H1 (cell line): ENCODE measurements at regions not wholly inside any gene's neighbourhood (a gene's known extent, or its start where the extent isn't known, plus 50 kb on each side); places are given as distances from the start of the nearest gene placed in this dataset.

Experiments used
- ATF3 ChIP-seq: IDR thresholded peaks from 2 replicates; pipeline ENCODE4 v1.6.1; 2011; ENCODE audit warnings: low read depth, mild to moderate bottlenecking, low read length; ENCODE audit not compliant: insufficient read depth
- BRCA1 ChIP-seq: IDR thresholded peaks from 2 replicates; pipeline ENCODE4 v1.6.1; 2012; ENCODE audit warnings: low read depth, low read length, improper control_type of control experiment
- CHD2 ChIP-seq: IDR thresholded peaks from 2 replicates; pipeline ENCODE4 v1.6.1; 2012; ENCODE audit warnings: low read length, improper control_type of control experiment
- EZH2 ChIP-seq: fragments of 200-600 bp; sonication (generic); IDR thresholded peaks from 2 replicates; pipeline ENCODE4 v1.7.1; 2012; ENCODE audit warnings: low read depth, mild to moderate bottlenecking, moderate library complexity, low read length, inconsistent platforms; ENCODE audit not compliant: severe bottlenecking
- FOSL1 ChIP-seq: IDR thresholded peaks from 2 replicates; pipeline ENCODE4 v1.6.1; 2011; ENCODE audit warnings: mild to moderate bottlenecking, low read depth, low read length, moderate library complexity; ENCODE audit not compliant: insufficient read depth
- MAFK ChIP-seq: IDR thresholded peaks from 2 replicates; pipeline ENCODE4 v1.6.1; 2012; ENCODE audit warnings: low read depth, mild to moderate bottlenecking, improper control_type of control experiment, low read length
- MAX ChIP-seq: IDR thresholded peaks from 2 replicates; pipeline ENCODE4 v1.6.1; 2012; ENCODE audit warnings: inconsistent platforms
- SP1 ChIP-seq: IDR thresholded peaks from 2 replicates; pipeline ENCODE4 v1.6.1; 2011; ENCODE audit warnings: low read depth, low read length
- YY1 ChIP-seq: IDR thresholded peaks from 2 replicates; pipeline ENCODE4 v1.6.1; 2011; ENCODE audit warnings: low read depth, mild to moderate bottlenecking, low read length

GRCh38 chr22:47920380-47920959, 1158.0 kb downstream of the TBC1D22A start (continued):
- TF ChIP-seq MAFK: no peak
- TF ChIP-seq SP1: no peak
- no peak for TF ChIP-seq MAX
- no peak for TF ChIP-seq CHD2
- no peak for TF ChIP-seq EZH2
- TF ChIP-seq ATF3: no peak
- TF ChIP-seq YY1: no peak
- TF ChIP-seq FOSL1: no peak
- TF ChIP-seq BRCA1: no peak
